ENCODE measurements at regions not wholly inside any gene's neighbourhood (a gene's known extent, or its start where the extent isn't known, plus 50 kb on each side); places are given as distances from the start of the nearest gene placed in this dataset.

GRCh38 chrX:7447801-7448499 is 300.0 kb upstream of the PUDP start:
- H3K27me3 ChIP-seq, result no peaks in the 10 kb centered on the region
- H3K9me3 ChIP-seq, result no peaks in the 10 kb centered on the region
- no peak for DNase-seq
- H3K4me3 ChIP-seq, result no peak overlapping the region
- H3K4me1 ChIP-seq, result no peaks in the 10 kb centered on the region
- intact Hi-C loops (cut with DNase I; ENCODE audit: low total_unique reads), result no loop called here
- no peak overlapping the region for H3K27ac ChIP-seq
- TF ChIP-seq POLR2A (IDR thresholded peaks at IDR 0.05), result no peak
- TF ChIP-seq CTCF (IDR thresholded peaks at IDR 0.05), result no peak
- H3K36me3 ChIP-seq (ENCODE audit: low read depth, missing control alignments), result no peaks in the 10 kb centered on the region
- WGBS, 2 donors, result 81 to 92% methylated on average over 8 of the region's 8 CpGs

GRCh38 chrX:7446815-7447214 is 298.9 kb upstream of the PUDP start:
- DNase-seq, result no peak
- H3K9me3 ChIP-seq, result no peaks in the 10 kb centered on the region
- 87 to 94% methylated on average over 4 of the region's 4 CpGs for WGBS, 2 donors
- no peaks in the 10 kb centered on the region for H3K27me3 ChIP-seq
- intact Hi-C loops (cut with DNase I; ENCODE audit: low total_unique reads), result no loop called here
- no peaks in the 10 kb centered on the region for H3K36me3 ChIP-seq (ENCODE audit: low read depth, missing control alignments)
- TF ChIP-seq POLR2A (IDR thresholded peaks at IDR 0.05) (no peak), CTCF (IDR thresholded peaks at IDR 0.05) (no peak)
- no peak overlapping the region for H3K27ac ChIP-seq
- H3K4me3 ChIP-seq, result no peak overlapping the region
- H3K4me1 ChIP-seq, result no peaks in the 10 kb centered on the region

GRCh38 chrX:7444967-7445366 is 297.0 kb upstream of the PUDP start:
- TF ChIP-seq POLR2A (IDR thresholded peaks at IDR 0.05) (no peak), CTCF (IDR thresholded peaks at IDR 0.05) (no peak)
- no peak for DNase-seq
- WGBS, 2 donors, result 71 to 90% methylated on average over 2 of the region's 2 CpGs
- H3K4me3 ChIP-seq, result no peak overlapping the region
- no peaks in the 10 kb centered on the region for H3K9me3 ChIP-seq
- no peak overlapping the region for H3K27ac ChIP-seq
- intact Hi-C loops (cut with DNase I; ENCODE audit: low total_unique reads), result no loop called here
- H3K27me3 ChIP-seq, result no peaks in the 10 kb centered on the region
- no peaks in the 10 kb centered on the region for H3K36me3 ChIP-seq (ENCODE audit: low read depth, missing control alignments)
- H3K4me1 ChIP-seq, result no peaks in the 10 kb centered on the region

GRCh38 chrX:7441586-7441985 is 293.6 kb upstream of the PUDP start:
- Histone ChIP-seq H3K36me3 (ENCODE audit: low read depth, missing control alignments) (no peaks in the 10 kb centered on the region), H3K9me3 (no peaks in the 10 kb centered on the region), H3K4me3 (no peak overlapping the region), H3K27ac (no peak overlapping the region), H3K4me1 (no peaks in the 10 kb centered on the region), H3K27me3 (no peaks in the 10 kb centered on the region)
- no peak for TF ChIP-seq POLR2A (IDR thresholded peaks at IDR 0.05)
- WGBS, 2 donors, result 92 to 98% methylated on average over 6 of the region's 6 CpGs
- DNase-seq, result no peak
- intact Hi-C loops (cut with DNase I; ENCODE audit: low total_unique reads), result no loop called here

GRCh38 chrX:7435822-7436221 is 287.9 kb upstream of the PUDP start:
- intact Hi-C loops (cut with DNase I; ENCODE audit: low total_unique reads), result no loop called here
- no peak for DNase-seq
- Histone ChIP-seq H3K9me3 (no peaks in the 10 kb centered on the region), H3K4me1 (no peaks in the 10 kb centered on the region), H3K4me3 (no peak overlapping the region), H3K36me3 (ENCODE audit: low read depth, missing control alignments) (no peaks in the 10 kb centered on the region), H3K27me3 (no peaks in the 10 kb centered on the region), H3K27ac (no peak overlapping the region)
- TF ChIP-seq POLR2A (IDR thresholded peaks at IDR 0.05) (no peak), CTCF (IDR thresholded peaks at IDR 0.05) (no peak)
- WGBS, 2 donors, result 94 to 100% methylated on average over 2 of the region's 2 CpGs
